ENCODE measurements at regions not wholly inside any gene's neighbourhood (a gene's known extent, or its start where the extent isn't known, plus 50 kb on each side); places are given as distances from the start of the nearest gene placed in this dataset.

DNA sequence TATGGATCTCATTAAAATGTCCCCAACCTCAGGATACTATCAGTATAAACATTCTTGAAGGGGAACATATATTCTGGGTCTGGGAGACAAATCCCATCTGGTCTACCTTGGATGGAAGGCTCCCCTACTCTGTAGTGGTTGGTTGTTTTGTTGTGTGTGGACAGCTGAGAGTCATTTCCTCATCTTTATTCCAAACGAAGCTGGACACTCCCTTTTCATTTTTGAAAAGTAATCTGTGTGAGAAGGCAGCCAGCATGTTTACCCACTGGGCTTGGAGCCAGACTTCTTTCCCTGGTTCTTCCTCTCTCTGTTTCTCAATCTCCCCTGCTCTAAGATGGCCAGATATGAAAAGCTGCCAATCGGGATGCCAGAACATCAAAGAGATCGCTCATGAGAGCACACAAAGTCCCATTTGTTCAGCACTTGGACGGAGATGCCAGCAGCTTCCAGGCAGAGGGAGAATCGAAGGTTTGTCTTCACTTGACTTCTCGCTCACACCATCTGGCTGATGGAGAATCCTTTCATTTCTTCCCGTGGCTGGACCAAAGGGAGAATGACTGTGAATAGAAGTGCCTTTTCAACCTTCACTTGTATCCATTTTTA is 108.1 kb upstream of the AGR3 start:
- H3K36me3 Mint-ChIP-seq, result no peaks in the 10 kb centered on the region
- ATAC-seq (no peak), DNase-seq (ENCODE audit: low spot score) (no peak)
- no peak overlapping the region for H3K27ac Mint-ChIP-seq
- no peaks in the 10 kb centered on the region for H3K9me3 Mint-ChIP-seq
- no peak overlapping the region for H3K4me3 Mint-ChIP-seq
- H3K4me1 Mint-ChIP-seq (ENCODE audit: low read depth in 2 of 2), result peaks cover 0 to 4% of the 10 kb centered on the region in 2 donors
- H3K27me3 Mint-ChIP-seq, result peaks cover 0 to 7% of the 10 kb centered on the region in 2 donors

- DNase-seq (ENCODE audit: low spot score) (no peak), ATAC-seq (no peak)
- peaks cover 4 to 8% of the 10 kb centered on the region in 2 donors for H3K4me1 Mint-ChIP-seq (ENCODE audit: low read depth in 2 of 2)
- peaks cover 5% of the 10 kb centered on the region for H3K36me3 Mint-ChIP-seq
- no peak overlapping the region for H3K4me3 Mint-ChIP-seq
- H3K9me3 Mint-ChIP-seq, result no peaks in the 10 kb centered on the region
- H3K27me3 Mint-ChIP-seq, result peaks cover 0 to 7% of the 10 kb centered on the region in 2 donors
- H3K27ac Mint-ChIP-seq, result no peak overlapping the region
These were observed 109.8 kb upstream of the AGR3 start for GRCh38 chr7:16991551-16991950.

DNA sequence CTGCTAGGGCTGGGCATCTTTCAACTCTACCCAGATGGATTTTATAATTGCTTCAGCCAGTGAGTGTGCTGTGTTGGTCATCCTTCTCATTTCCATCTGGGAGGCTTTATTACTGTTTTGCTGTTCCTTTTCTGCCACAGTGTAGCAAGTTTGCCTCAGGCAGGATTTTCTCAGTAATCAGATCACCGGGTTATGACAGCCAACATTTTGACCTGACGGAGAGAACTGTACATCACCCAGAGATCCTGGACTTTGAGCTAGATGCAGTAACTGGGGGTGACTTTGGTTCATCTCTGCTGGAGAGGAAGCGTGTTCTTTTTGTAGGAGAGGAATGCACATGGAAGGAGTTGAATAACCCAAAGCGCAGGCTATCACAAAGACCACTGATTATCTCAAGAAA is 111.8 kb upstream of the AGR3 start:
- Mint-ChIP-seq H3K4me1 (ENCODE audit: low read depth in 2 of 2) (peaks cover 6 to 8% of the 10 kb centered on the region in 2 donors), H3K27ac (no peak overlapping the region)

GRCh38 chr7:16998481-16999051 is 116.8 kb upstream of the AGR3 start:
- H3K4me1 Mint-ChIP-seq (ENCODE audit: low read depth in 2 of 2), result peaks cover 16 to 17% of the 10 kb centered on the region in 2 donors
- ATAC-seq, result no peak

More for the DNA sequence above, 111.8 kb upstream of the AGR3 start:
- Mint-ChIP-seq H3K9me3 (peaks cover 2% of the 10 kb centered on the region), H3K36me3 (peaks cover 20% of the 10 kb centered on the region), H3K27me3 (no peaks in the 10 kb centered on the region), H3K4me3 (no peak overlapping the region)
- ATAC-seq (no peak), DNase-seq (ENCODE audit: low spot score) (no peak)

DNA sequence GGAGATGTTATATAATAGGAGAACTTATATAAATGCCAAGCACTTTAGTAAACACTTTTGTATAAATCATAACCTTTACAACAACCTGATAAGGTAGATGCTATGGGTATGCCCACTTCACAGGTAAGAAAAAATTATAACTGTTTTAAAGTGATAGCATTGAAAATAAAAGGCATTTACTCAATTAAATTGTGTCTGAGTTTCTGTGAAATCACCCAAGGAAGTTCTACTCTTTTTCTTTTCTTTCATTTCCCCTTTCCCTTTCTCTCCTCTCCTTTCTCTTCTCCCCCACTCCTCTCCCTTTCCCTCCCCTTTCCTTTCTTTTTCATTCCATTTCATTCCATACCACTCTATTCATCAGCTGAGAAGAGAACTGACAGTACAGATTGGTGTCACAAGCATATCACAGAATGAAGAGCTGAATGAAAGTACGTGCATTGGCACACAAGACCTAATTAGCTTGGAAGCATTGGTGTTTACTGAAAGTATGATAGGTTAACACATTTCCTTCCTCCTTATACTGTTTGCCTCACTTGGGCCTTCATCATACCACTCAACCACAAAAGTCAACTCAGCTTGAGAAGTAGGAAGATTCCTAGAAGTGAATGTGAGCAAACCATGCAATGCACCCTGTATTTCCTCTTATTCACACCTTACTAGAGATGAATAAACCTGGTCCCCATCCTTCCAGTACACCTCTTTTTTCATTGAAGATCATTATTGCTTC is 117.9 kb upstream of the AGR3 start:
- H3K36me3 Mint-ChIP-seq, result peaks cover 20% of the 10 kb centered on the region
- H3K27me3 Mint-ChIP-seq, result no peaks in the 10 kb centered on the region
- peaks cover 16 to 17% of the 10 kb centered on the region in 2 donors for H3K4me1 Mint-ChIP-seq (ENCODE audit: low read depth in 2 of 2)
- DNase-seq (ENCODE audit: low spot score) (no peak), ATAC-seq (peak; percentile 94 to 96)
- H3K9me3 Mint-ChIP-seq, result peaks cover 2% of the 10 kb centered on the region
- peak overlapping the region; percentile 80 to 81 for H3K27ac Mint-ChIP-seq
- peak overlapping the region; percentile 79 for H3K4me3 Mint-ChIP-seq

More at GRCh38 chr7:16998481-16999051, 116.8 kb upstream of the AGR3 start:
- DNase-seq (ENCODE audit: low spot score), result no peak
- Mint-ChIP-seq H3K27me3 (no peaks in the 10 kb centered on the region), H3K9me3 (peaks cover 2% of the 10 kb centered on the region), H3K36me3 (peaks cover 20% of the 10 kb centered on the region), H3K4me3 (no peak overlapping the region), H3K27ac (no peak overlapping the region)

GRCh38 chr7:17005271-17005670 is 123.5 kb upstream of the AGR3 start:
- Mint-ChIP-seq H3K36me3 (no peaks in the 10 kb centered on the region), H3K27ac (peak overlapping the region in 1 of 2 donors; percentile 5), H3K4me1 (ENCODE audit: low read depth in 2 of 2) (peaks cover 10 to 13% of the 10 kb centered on the region in 2 donors), H3K27me3 (peaks cover 0 to 5% of the 10 kb centered on the region in 2 donors), H3K9me3 (no peaks in the 10 kb centered on the region), H3K4me3 (no peak overlapping the region)
- DNase-seq (ENCODE audit: low spot score) (no peak), ATAC-seq (no peak)

DNA sequence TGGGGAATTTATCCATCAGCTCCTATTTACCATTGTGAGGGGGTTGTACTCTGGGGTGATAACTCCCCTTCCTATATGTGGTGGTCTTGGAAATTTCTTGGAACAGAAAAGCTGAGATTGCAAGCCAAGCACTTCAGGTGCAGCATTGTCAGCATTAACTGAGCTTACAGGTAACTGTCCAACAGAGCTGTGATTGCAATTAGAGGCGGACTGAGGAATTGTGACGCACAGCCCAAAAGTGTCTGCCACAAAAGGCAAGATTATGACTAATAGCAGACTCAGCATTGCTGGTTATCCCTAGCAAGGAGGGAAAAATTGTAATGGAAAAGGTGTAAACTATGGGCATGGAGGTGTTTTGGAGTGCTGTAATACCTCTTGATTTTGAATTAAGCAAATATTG is 126.1 kb upstream of the AGR3 start:
- DNase-seq (ENCODE audit: low spot score) (no peak), ATAC-seq (no peak)
- H3K4me1 Mint-ChIP-seq (ENCODE audit: low read depth in 2 of 2), result peaks cover 17 to 21% of the 10 kb centered on the region in 2 donors
- H3K4me3 Mint-ChIP-seq, result no peak overlapping the region
- no peaks in the 10 kb centered on the region for H3K9me3 Mint-ChIP-seq
- H3K36me3 Mint-ChIP-seq, result no peaks in the 10 kb centered on the region
- no peak overlapping the region for H3K27ac Mint-ChIP-seq
- peaks cover 0 to 5% of the 10 kb centered on the region in 2 donors for H3K27me3 Mint-ChIP-seq

- no peaks in the 10 kb centered on the region for H3K9me3 Mint-ChIP-seq
- H3K4me1 Mint-ChIP-seq (ENCODE audit: low read depth in 2 of 2), result peaks cover 25 to 28% of the 10 kb centered on the region in 2 donors
- H3K36me3 Mint-ChIP-seq, result no peaks in the 10 kb centered on the region
- H3K27me3 Mint-ChIP-seq, result peaks cover 0 to 5% of the 10 kb centered on the region in 2 donors
- H3K4me3 Mint-ChIP-seq, result no peak overlapping the region
- peak in 1 of 2 donors; percentile 50 for ATAC-seq
- peak overlapping the region; percentile 65 to 77 for H3K27ac Mint-ChIP-seq
- no peak for DNase-seq (ENCODE audit: low spot score)
These were observed 127.4 kb upstream of the AGR3 start for GRCh38 chr7:17009007-17009719.

DNA sequence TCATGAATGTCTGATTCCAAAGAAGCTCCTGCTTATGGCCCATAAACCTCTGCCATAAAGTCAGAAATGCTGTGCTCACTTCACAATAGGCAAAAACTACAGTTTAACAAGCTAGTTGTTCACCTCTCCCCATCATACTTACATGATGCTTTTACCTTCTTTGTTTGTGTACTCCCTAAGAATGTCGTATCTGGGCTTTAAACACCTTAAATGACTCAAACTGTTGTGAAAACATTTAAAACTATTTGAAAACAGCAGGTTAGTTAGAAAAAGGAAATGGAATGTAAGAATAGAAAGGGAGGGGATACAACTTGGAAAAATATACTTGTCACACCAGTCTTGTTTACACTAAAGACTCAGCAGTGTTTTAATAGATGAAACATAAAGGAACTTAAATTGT is 128.2 kb upstream of the AGR3 start:
- no peaks in the 10 kb centered on the region for H3K9me3 Mint-ChIP-seq
- H3K27me3 Mint-ChIP-seq, result peaks cover 0 to 5% of the 10 kb centered on the region in 2 donors
- no peak for ATAC-seq
- H3K36me3 Mint-ChIP-seq, result no peaks in the 10 kb centered on the region
- peak overlapping the region; percentile 10 for H3K4me3 Mint-ChIP-seq
- peaks cover 25 to 30% of the 10 kb centered on the region in 2 donors for H3K4me1 Mint-ChIP-seq (ENCODE audit: low read depth in 2 of 2)
- DNase-seq (ENCODE audit: low spot score), result no peak
- H3K27ac Mint-ChIP-seq, result peak overlapping the region; percentile 65 to 77

GRCh38 chr7:17010637-17011300 is 129.0 kb upstream of the AGR3 start:
- H3K27ac Mint-ChIP-seq, result peak overlapping the region in 1 of 2 donors; percentile 77
- H3K4me1 Mint-ChIP-seq (ENCODE audit: low read depth in 2 of 2), result peaks cover 25 to 34% of the 10 kb centered on the region in 2 donors
- DNase-seq (ENCODE audit: low spot score), result no peak
- ATAC-seq, result peak; percentile 57 to 61
- peak overlapping the region; percentile 29 for H3K4me3 Mint-ChIP-seq
- H3K36me3 Mint-ChIP-seq, result no peaks in the 10 kb centered on the region
- H3K27me3 Mint-ChIP-seq, result no peaks in the 10 kb centered on the region
- H3K9me3 Mint-ChIP-seq, result no peaks in the 10 kb centered on the region

DNA sequence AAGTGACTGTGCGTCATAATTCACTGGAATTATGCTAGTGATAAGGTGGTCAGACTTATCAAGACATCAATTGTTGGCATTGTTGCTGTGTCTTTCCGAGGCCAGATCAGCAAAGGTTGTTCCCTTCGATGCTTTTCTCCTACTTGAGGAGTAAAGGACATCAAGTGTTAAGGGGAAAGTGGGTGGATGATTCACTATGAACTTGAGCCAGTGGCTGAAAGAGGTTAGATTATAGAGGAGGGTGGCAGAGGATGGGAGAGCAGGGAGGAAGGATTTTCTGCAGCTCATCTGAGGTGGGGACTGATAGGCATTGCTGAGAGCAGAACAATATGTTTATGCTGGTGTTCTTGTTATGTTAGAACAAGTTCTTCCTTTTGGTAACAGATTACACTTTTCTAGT is 131.4 kb upstream of the AGR3 start:
- peaks cover 25 to 38% of the 10 kb centered on the region in 2 donors for H3K4me1 Mint-ChIP-seq (ENCODE audit: low read depth in 2 of 2)
- peak overlapping the region; percentile 8 to 34 for H3K27ac Mint-ChIP-seq
- H3K4me3 Mint-ChIP-seq, result no peak overlapping the region
- no peaks in the 10 kb centered on the region for H3K36me3 Mint-ChIP-seq
- DNase-seq (ENCODE audit: low spot score) (no peak), ATAC-seq (no peak)
- H3K27me3 Mint-ChIP-seq, result no peaks in the 10 kb centered on the region
- no peaks in the 10 kb centered on the region for H3K9me3 Mint-ChIP-seq

GRCh38 chr7:17014686-17015085 is 132.9 kb upstream of the AGR3 start:
- Mint-ChIP-seq H3K4me3 (no peak overlapping the region), H3K36me3 (no peaks in the 10 kb centered on the region)

DNA sequence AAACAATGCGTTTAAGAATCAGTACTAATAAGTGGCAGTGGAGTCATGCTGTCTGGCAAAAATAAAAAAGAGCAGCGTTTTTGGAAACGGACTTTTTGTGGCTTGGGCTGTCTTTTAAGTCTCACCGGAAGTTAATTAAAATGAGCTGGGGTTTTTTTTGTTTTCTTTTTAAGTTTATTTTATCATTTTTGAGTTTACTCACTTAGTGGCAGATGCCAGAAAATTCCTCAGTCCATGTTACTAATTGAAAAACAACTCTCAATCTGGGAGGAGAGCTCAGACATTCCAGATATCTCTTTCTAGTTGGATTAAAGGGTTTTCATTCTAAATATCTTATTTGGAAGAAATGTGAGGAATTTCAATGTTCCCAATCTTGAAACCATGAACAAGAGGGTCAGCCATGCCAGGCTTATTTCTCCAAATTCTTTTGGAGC is 133.8 kb upstream of the AGR3 start:
- H3K36me3 Mint-ChIP-seq, result no peaks in the 10 kb centered on the region
- ATAC-seq (no peak), DNase-seq (ENCODE audit: low spot score) (no peak)
- H3K4me1 Mint-ChIP-seq (ENCODE audit: low read depth in 2 of 2), result peaks cover 13 to 27% of the 10 kb centered on the region in 2 donors
- no peak overlapping the region for H3K4me3 Mint-ChIP-seq
- H3K27ac Mint-ChIP-seq, result peak overlapping the region; percentile 47 to 85
- no peaks in the 10 kb centered on the region for H3K27me3 Mint-ChIP-seq
- no peaks in the 10 kb centered on the region for H3K9me3 Mint-ChIP-seq

More at GRCh38 chr7:17014686-17015085, 132.9 kb upstream of the AGR3 start:
- ATAC-seq (no peak), DNase-seq (ENCODE audit: low spot score) (no peak)
- H3K27me3 Mint-ChIP-seq, result no peaks in the 10 kb centered on the region
- peak overlapping the region in 1 of 2 donors; percentile 85 for H3K27ac Mint-ChIP-seq
- H3K9me3 Mint-ChIP-seq, result no peaks in the 10 kb centered on the region
- H3K4me1 Mint-ChIP-seq (ENCODE audit: low read depth in 2 of 2), result peaks cover 22 to 32% of the 10 kb centered on the region in 2 donors
